HepG2 (cell line): ENCODE measurements at regions not wholly inside any gene's neighbourhood (a gene's known extent, or its start where the extent isn't known, plus 50 kb on each side); places are given as distances from the start of the nearest gene placed in this dataset.

Experiments used
- ATAC-seq: fragments of 200-7000 bp; cut with Tn5 transposase; 3 replicates; pipeline ENCODE4 v1.9.1; 2020; ENCODE audit warnings: mild to moderate bottlenecking, moderate library complexity
- BruUV-seq: library from RNA; stranded (reverse); fragments of 400-500 nt; replicated peaks from 2 replicates; lab custom pipeline; 2021; lab: Mats Ljungman, UMichigan
- CTCF ChIA-PET: fragments of 300-600 bp; formaldehyde crosslinking; extraction: SDS; loops from one replicate; lab custom pipeline; 2021; ENCODE audit warnings: low total read pairs, inconsistent platforms, low intra/inter-chr PET ratio; lab: Yijun Ruan, JAX
- POLR2A ChIA-PET: fragments of 350-600 bp; sonication (Branson Sonifier 250); formaldehyde crosslinking; loops from one replicate; lab custom pipeline; 2020; ENCODE audit warnings: antibody characterized with exemption, inconsistent platforms; lab: Yijun Ruan, JAX
- DNase-seq: peaks from one replicate; pipeline ENCODE4 v3.0.0-alpha.2; 2015; ENCODE audit warnings: low spot score
- FAIRE-seq: peaks from 3 replicates; lab custom pipeline; 2011; peaks lifted over from hg19 to GRCh38; lab: Jason Lieb, UNC
- H2AFZ ChIP-seq: one replicate; pipeline ENCODE4 v1.6.1; 2011; ENCODE audit warnings: low read length, inconsistent platforms
- H3K27ac ChIP-seq: fragments of 300-600 bp; 3 replicates; pipeline ENCODE4 v1.8.0; 2011; ENCODE audit warnings: mixed run types, mild to moderate bottlenecking, mixed read lengths, low read length, inconsistent platforms; ENCODE audit not compliant: insufficient read depth; ENCODE audit errors: extremely low read length
- H3K27me3 ChIP-seq, 2 experiments: fragments of 200-600 bp in 1 of 2; 2 replicates in 1 of 2; 3 replicates in 1 of 2; pipeline versions ENCODE4 v1.6.0 to v1.8.0; 2011; ENCODE audit warnings: low read length in 2 of 2, mild to moderate bottlenecking in 2 of 2, moderate library complexity in 2 of 2, inconsistent platforms in 1 of 2; ENCODE audit not compliant: insufficient read depth in 2 of 2, control insufficient read depth in 1 of 2
- H3K36me3 ChIP-seq, 2 experiments: fragments of 200-600 bp in 1 of 2; replicated peaks in 1 of 2; 2 replicates in 1 of 2; 3 replicates in 1 of 2; pipeline versions ENCODE4 v1.5.1 to v1.8.0; 2011; ENCODE audit warnings: low read length in 2 of 2, inconsistent platforms in 1 of 2; ENCODE audit not compliant: insufficient read depth in 2 of 2, control insufficient read depth in 1 of 2
- H3K4me1 ChIP-seq: 2 replicates; pipeline ENCODE4 v1.5.1; 2012; ENCODE audit warnings: low read length, inconsistent platforms; ENCODE audit not compliant: insufficient read depth
- H3K4me2 ChIP-seq: 2 replicates; pipeline ENCODE4 v1.6.0; 2011; ENCODE audit warnings: low read depth, low read length, inconsistent platforms
- H3K4me3 ChIP-seq, 3 experiments: fragments of 200-600 bp in 1 of 3; sonication (generic), shearing (Covaris generic) in 1 of 3; replicated peaks in 1 of 3; 2 replicates each; pipeline ENCODE4 v1.5.1; 2011 to 2016; ENCODE audit warnings: low read length in 3 of 3, inconsistent platforms in 2 of 3, low read depth in 2 of 3, mild to moderate bottlenecking in 2 of 3, control low read depth in 1 of 3, mixed read lengths in 1 of 3; ENCODE audit not compliant: insufficient read depth in 1 of 3
- H3K79me2 ChIP-seq: one replicate; pipeline ENCODE4 v1.6.1; 2011; ENCODE audit warnings: low read length, inconsistent platforms; ENCODE audit not compliant: insufficient read depth
- H3K9ac ChIP-seq: 2 replicates; pipeline ENCODE4 v1.6.0; 2011; ENCODE audit warnings: mild to moderate bottlenecking, low read depth, low read length, inconsistent platforms; ENCODE audit not compliant: insufficient read depth
- H3K9me3 ChIP-seq: 2 replicates; pipeline ENCODE4 v1.5.1; 2012; ENCODE audit warnings: mild to moderate bottlenecking, low read length
- H4K20me1 ChIP-seq: 2 replicates; pipeline ENCODE4 v1.6.0; 2011; ENCODE audit warnings: inconsistent platforms, mild to moderate bottlenecking, low read length, moderate library complexity; ENCODE audit not compliant: insufficient read depth
- GPN1 ChIP-seq: sonication (generic); formaldehyde crosslinking; IDR thresholded peaks from 2 replicates; pipeline ENCODE4 v1.5.1; 2020; ENCODE audit warnings: missing genetic modification reagents, borderline replicate concordance
- GTF3A ChIP-seq: sonication (generic); formaldehyde crosslinking; conservative IDR thresholded peaks from 2 replicates; pipeline ENCODE4 v1.4.0; 2020; ENCODE audit warnings: mild to moderate bottlenecking, missing genetic modification reagents
- HDAC2 ChIP-seq: sonication (generic); formaldehyde crosslinking; IDR thresholded peaks from 2 replicates; pipeline ENCODE4 v1.4.0; 2020; ENCODE audit warnings: missing genetic modification reagents
- IKZF5 ChIP-seq: IDR thresholded peaks from 2 replicates; pipeline ENCODE4 v1.6.1; 2018; ENCODE audit warnings: missing genetic modification reagents, mild to moderate bottlenecking, missing compliant biosample characterization
- NPAS2 ChIP-seq: sonication (generic); formaldehyde crosslinking; IDR thresholded peaks from 2 replicates; pipeline ENCODE4 v1.8.0; 2022; ENCODE audit warnings: mild to moderate bottlenecking, missing genetic modification reagents, borderline replicate concordance
- TFDP1 ChIP-seq: IDR thresholded peaks from 2 replicates; pipeline ENCODE4 v1.6.1; 2016; ENCODE audit warnings: missing compliant biosample characterization, missing genetic modification reagents, borderline replicate concordance
- ZNF331 ChIP-seq: sonication (generic); formaldehyde crosslinking; IDR thresholded peaks from 2 replicates; pipeline ENCODE4 v1.4.0; 2020; ENCODE audit warnings: missing genetic modification reagents
- ZNF431 ChIP-seq: sonication (generic); formaldehyde crosslinking; IDR thresholded peaks from 2 replicates; pipeline ENCODE4 v1.9.0; 2022; ENCODE audit warnings: missing genetic modification reagents, low read depth, mild to moderate bottlenecking, borderline replicate concordance
- WGBS: methylation state at CpG from one replicate; pipeline ENCODE4 v1.1.6; 2017; ENCODE audit warnings: low lambda C conversion rate; 5-methylcytosine and 5-hydroxymethylcytosine counted together
- in situ Hi-C: cut with HindIII; loops from 2 replicates; pipeline ENCODE4 v1.10.0; 2017; ENCODE audit warnings: low pct_unique_long_range_greater_than_20kb; ENCODE audit not compliant: extremely low pct_ligation_motif_present
- intact Hi-C: fragments of 100-400 bp; cut with micrococcal nuclease; formaldehyde crosslinking; loops from one replicate; pipeline ENCODE4 v1.10.0; 2022; ENCODE audit not compliant: unreplicated experiment

GRCh38 chr10:130746311-130746710 lies 565.2 kb downstream of the TCERG1L start:
- no peak for ATAC-seq
- 10% methylated on average over 5 of the region's 5 CpGs for WGBS
- intact Hi-C loops: no loop called here

GRCh38 chr10:130747356-130747755 lies 564.2 kb downstream of the TCERG1L start:
- no TSS peak for BruUV-seq
- intact Hi-C loops (no loop called here), in situ Hi-C loops (no loop called here)
- FAIRE-seq (no peak), ATAC-seq (no peak), DNase-seq (no peak)
- no peak overlapping the region for H3K27ac ChIP-seq
- ChIA-PET CTCF (no interaction called here), POLR2A (no interaction called here)
- TF ChIP-seq IKZF5 (CRISPR knock-in tag): no peak
- TF ChIP-seq HDAC2 (CRISPR knock-in tag): no peak
- no peak for TF ChIP-seq ZNF431
- no peak for TF ChIP-seq ZNF331
- TF ChIP-seq GTF3A (CRISPR knock-in tag): no peak
- TF ChIP-seq NPAS2 (CRISPR knock-in tag): no peak
- H3K9me3 ChIP-seq: no peaks in the 10 kb centered on the region
- no peaks in the 10 kb centered on the region for H4K20me1 ChIP-seq
- WGBS: 8% methylated on average over 11 of the region's 11 CpGs
- no peak overlapping the region for H3K4me3 ChIP-seq
- H3K36me3 ChIP-seq: no peaks in the 10 kb centered on the region
- H3K79me2 ChIP-seq: no peaks in the 10 kb centered on the region
- H3K4me2 ChIP-seq: no peak overlapping the region
- H3K4me1 ChIP-seq: no peaks in the 10 kb centered on the region
- peaks cover 0 to 14% of the 10 kb centered on the region in 2 experiments; a peak in 2 of 5 replicates for H3K27me3 ChIP-seq
- H2AFZ ChIP-seq: no peak overlapping the region
- H3K9ac ChIP-seq: no peak overlapping the region

More at GRCh38 chr10:130746311-130746710, 565.2 kb downstream of the TCERG1L start:
- ChIA-PET POLR2A (no interaction called here), CTCF (no interaction called here)
- Histone ChIP-seq H3K4me2 (no peak overlapping the region), H3K36me3 (no peaks in the 10 kb centered on the region), H3K9ac (no peak overlapping the region), H3K4me3 (no peak overlapping the region), H3K27me3 (peaks cover 0 to 18% of the 10 kb centered on the region in 2 experiments; a peak in 2 of 5 replicates), H2AFZ (no peak overlapping the region), H3K27ac (no peak overlapping the region), H4K20me1 (no peaks in the 10 kb centered on the region), H3K4me1 (no peaks in the 10 kb centered on the region), H3K9me3 (no peaks in the 10 kb centered on the region), H3K79me2 (no peaks in the 10 kb centered on the region)
- BruUV-seq: no TSS peak
- in situ Hi-C loops: no loop called here
- FAIRE-seq (no peak), DNase-seq (no peak)
- TF ChIP-seq TFDP1 (CRISPR knock-in tag): no peak
- no peak for TF ChIP-seq GPN1 (CRISPR knock-in tag)
